B cell (primary cell): ENCODE measurements at regions not wholly inside any gene's neighbourhood (a gene's known extent, or its start where the extent isn't known, plus 50 kb on each side); places are given as distances from the start of the nearest gene placed in this dataset.

Experiments
- ATAC-seq: fragments of 200-7000 bp; cut with Tn5 transposase; one replicate; pipeline ENCODE4 v1.10.0; 2021; ENCODE audit warnings: low read depth, mild to moderate bottlenecking, moderate number of reproducible peaks, moderate library complexity
- CTCF ChIA-PET: fragments of 350-600 bp; sonication (Branson Sonifier 250); formaldehyde crosslinking; loops from one replicate; lab custom pipeline; 2021; ENCODE audit warnings: antibody characterized with exemption, inconsistent platforms; lab: Charles Lee
- POLR2A ChIA-PET: fragments of 350-600 bp; sonication (Branson Sonifier 250); formaldehyde crosslinking; loops from one replicate; lab custom pipeline; 2021; ENCODE audit warnings: antibody characterized with exemption; lab: Charles Lee
- DNase-seq: peaks from one replicate; pipeline ENCODE4 v3.0.0; 2013
- H2AFZ ChIP-seq: 2 replicates; pipeline ENCODE4 v1.6.1; 2012; ENCODE audit warnings: mild to moderate bottlenecking, low read depth, low read length; ENCODE audit not compliant: insufficient read depth, poor library complexity, severe bottlenecking
- H3K27ac ChIP-seq, 2 donors: 1 replicate in 1 of 2; 2 replicates in 1 of 2; pipeline ENCODE4 v1.5.1; 2012 to 2013; ENCODE audit warnings: low read length in 2 of 2, mild to moderate bottlenecking in 2 of 2, moderate library complexity in 1 of 2
- H3K27me3 ChIP-seq, 4 experiments: fragments of 200-600 bp in 1 of 4; sonication (generic) in 1 of 4; replicated peaks in 1 of 4; 1 replicate in 2 of 4; 2 replicates in 2 of 4; pipeline versions ENCODE4 v1.6.1 to v1.7.0; 2013 to 2016; ENCODE audit warnings: low read length in 3 of 4, mild to moderate bottlenecking in 2 of 4, mixed read lengths in 1 of 4, moderate library complexity in 1 of 4; ENCODE audit not compliant: insufficient read depth in 4 of 4, control insufficient read depth in 3 of 4; ENCODE audit errors: control extremely low read depth in 1 of 4
- H3K36me3 ChIP-seq, 2 experiments: replicated peaks in 1 of 2; 1 replicate in 1 of 2; 2 replicates in 1 of 2; pipeline versions ENCODE4 v1.6.1 to v1.7.1; 2013; ENCODE audit warnings: low read length in 1 of 2; ENCODE audit not compliant: insufficient read depth in 2 of 2, control insufficient read depth in 1 of 2; ENCODE audit errors: control extremely low read depth in 1 of 2, extremely low read depth in 1 of 2
- H3K4me1 ChIP-seq, 2 donors: fragments of 200-600 bp in 1 of 2; sonication (generic) in 1 of 2; 1 replicate in 1 of 2; 2 replicates in 1 of 2; pipeline versions ENCODE4 v1.5.1 to v1.6.1; 2013 to 2017; ENCODE audit warnings: low read length in 2 of 2; ENCODE audit not compliant: control insufficient read depth in 2 of 2, insufficient read depth in 2 of 2
- H3K4me2 ChIP-seq: replicated peaks from 2 replicates; pipeline ENCODE3; 2012; ENCODE audit warnings: mild to moderate bottlenecking, low read depth, low read length; ENCODE audit not compliant: poor library complexity, severe bottlenecking
- H3K4me3 ChIP-seq, 5 experiments: fragments of 200-600 bp in 1 of 5; sonication (generic) in 1 of 5; 1 replicate in 3 of 5; 2 replicates in 2 of 5; pipeline versions ENCODE4 v1.5.1 to v1.7.0; 2011 to 2016; ENCODE audit warnings: low read length in 4 of 5, mild to moderate bottlenecking in 4 of 5, low read depth in 2 of 5, control low read depth in 1 of 5, moderate library complexity in 1 of 5; ENCODE audit not compliant: insufficient read depth in 1 of 5; ENCODE audit errors: control extremely low read depth in 1 of 5, extremely low read depth in 1 of 5
- H3K79me2 ChIP-seq: fragments of 200-600 bp; sonication (generic); one replicate; pipeline ENCODE4 v1.6.0; 2016; ENCODE audit warnings: low read length; ENCODE audit not compliant: control insufficient read depth, insufficient read depth
- H3K9ac ChIP-seq: fragments of 200-600 bp; sonication (generic); 2 replicates; pipeline ENCODE4 v1.6.1; 2017; ENCODE audit warnings: mild to moderate bottlenecking, low read length, moderate library complexity
- H3K9me3 ChIP-seq, 3 donors: one replicate each; pipeline versions ENCODE4 v1.6.1 to v1.7.1; 2013; ENCODE audit warnings: low read length in 2 of 3; ENCODE audit not compliant: control insufficient read depth in 2 of 3, insufficient read depth in 1 of 3; ENCODE audit errors: control extremely low read depth in 1 of 3
- H4K20me1 ChIP-seq: 2 replicates; pipeline ENCODE4 v1.6.0; 2012; ENCODE audit warnings: mild to moderate bottlenecking, low read length; ENCODE audit not compliant: insufficient read depth, control insufficient read depth, poor library complexity, severe bottlenecking
- H3K27ac Mint-ChIP-seq: one replicate; pipeline ENCODE4 v1.8.0; 2021; ENCODE audit warnings: mixed read lengths
- H3K27me3 Mint-ChIP-seq: one replicate; pipeline ENCODE4 v1.8.0; 2021; ENCODE audit warnings: mixed read lengths
- H3K4me1 Mint-ChIP-seq: one replicate; pipeline ENCODE4 v1.8.0; 2021; ENCODE audit warnings: mixed read lengths
- H3K4me3 Mint-ChIP-seq: one replicate; pipeline ENCODE4 v1.8.0; 2021; ENCODE audit warnings: mixed read lengths
- H3K9me3 Mint-ChIP-seq: one replicate; pipeline ENCODE4 v1.8.0; 2022; ENCODE audit warnings: mixed read lengths; ENCODE audit not compliant: insufficient read depth
- CTCF ChIP-seq: fragments of 200-600 bp; IDR thresholded peaks from one replicate; pipeline ENCODE4 v1.8.0; 2022; ENCODE audit warnings: antibody characterized with exemption, mild to moderate bottlenecking
- EZH2 ChIP-seq: IDR thresholded peaks from 2 replicates; pipeline ENCODE4 v1.6.1; 2012; ENCODE audit warnings: borderline replicate concordance, low read depth, mild to moderate bottlenecking, moderate library complexity, low read length; ENCODE audit not compliant: insufficient read depth, poor library complexity, severe bottlenecking
- WGBS: methylation state at CpG from one replicate; pipeline ENCODE4 v1.1.5; 2013; ENCODE audit warnings: missing lambda C conversion rate; ENCODE audit not compliant: insufficient coverage; 5-methylcytosine and 5-hydroxymethylcytosine counted together
- intact Hi-C: fragments of 100-400 bp; cut with micrococcal nuclease; formaldehyde crosslinking; loops from one replicate; pipeline ENCODE4 v1.10.0; 2022

- Histone ChIP-seq H2AFZ (no peak overlapping the region), H3K4me1 (no peaks in the 10 kb centered on the region), H3K79me2 (no peaks in the 10 kb centered on the region), H3K4me3 (no peak overlapping the region), H4K20me1 (no peaks in the 10 kb centered on the region), H3K9ac (no peak overlapping the region), H3K36me3 (no peaks in the 10 kb centered on the region), H3K27ac (no peak overlapping the region), H3K9me3 (no peaks in the 10 kb centered on the region), H3K27me3 (no peaks in the 10 kb centered on the region), H3K4me2 (no peak overlapping the region)
- POLR2A ChIA-PET, result no interaction called here
- no peak for TF ChIP-seq EZH2
- no peak for TF ChIP-seq CTCF
- H3K4me3 Mint-ChIP-seq, result no peak overlapping the region
- peaks cover 6% of the 10 kb centered on the region for H3K27me3 Mint-ChIP-seq
- intact Hi-C loops, result no loop called here
- WGBS, result no CpG with 5 or more reads among the region's 5 CpGs
- no peaks in the 10 kb centered on the region for H3K4me1 Mint-ChIP-seq
- no peaks in the 10 kb centered on the region for H3K9me3 Mint-ChIP-seq
- H3K27ac Mint-ChIP-seq, result no peak overlapping the region
- ATAC-seq, result no peak
- no peak for DNase-seq
- CTCF ChIA-PET, result no interaction called here
These were observed 163.6 kb upstream of the GSC start for GRCh38 chr14:94933486-94933885.

- Histone ChIP-seq H2AFZ (no peak overlapping the region), H3K9me3 (no peaks in the 10 kb centered on the region), H3K27ac (no peak overlapping the region), H4K20me1 (no peaks in the 10 kb centered on the region), H3K4me2 (no peak overlapping the region), H3K4me3 (no peak overlapping the region), H3K79me2 (no peaks in the 10 kb centered on the region), H3K27me3 (no peaks in the 10 kb centered on the region), H3K9ac (no peak overlapping the region), H3K4me1 (no peaks in the 10 kb centered on the region), H3K36me3 (no peaks in the 10 kb centered on the region)
- POLR2A ChIA-PET, result no interaction called here
- intact Hi-C loops, result no loop called here
- WGBS, result 52% methylated on average over 5 of the region's 7 CpGs
- DNase-seq, result no peak
- Mint-ChIP-seq H3K27ac (no peak overlapping the region), H3K4me3 (no peak overlapping the region), H3K9me3 (no peaks in the 10 kb centered on the region), H3K4me1 (no peaks in the 10 kb centered on the region), H3K27me3 (peaks cover 6% of the 10 kb centered on the region)
- CTCF ChIA-PET, result no interaction called here
- no peak for TF ChIP-seq EZH2
- no peak for TF ChIP-seq CTCF
- ATAC-seq, result no peak
These were observed 162.7 kb upstream of the GSC start for GRCh38 chr14:94932589-94932988.
